ENCODE measurements at regions not wholly inside any gene's neighbourhood (a gene's known extent, or its start where the extent isn't known, plus 50 kb on each side); places are given as distances from the start of the nearest gene placed in this dataset.
A peak's percentile ranks its signal among the peaks of the same experiment; 100 is the strongest.
"Not testable (repeated sequence)": the region's sequence is repeated elsewhere in the genome, so short reads cannot be mapped to it uniquely, and the experiment has no call there.

- DNase-seq (ENCODE audit: low read depth): no peak
These were observed 170.7 kb downstream of the IER5 start for GRCh38 chr1:181259026-181259745.

GRCh38 chr1:181260271-181260670, 171.8 kb downstream of the IER5 start:
- no peak for DNase-seq (ENCODE audit: low read depth)

- DNase-seq (ENCODE audit: low read depth): no peak
These were observed 172.5 kb downstream of the IER5 start for GRCh38 chr1:181260994-181261393.

GRCh38 chr1:181262069-181262468, 173.6 kb downstream of the IER5 start:
- no peak for DNase-seq (ENCODE audit: low read depth)

- no peak for DNase-seq (ENCODE audit: low read depth)
These were observed 174.9 kb downstream of the IER5 start for GRCh38 chr1:181263444-181263843.

GRCh38 chr1:181264821-181265220, 176.3 kb downstream of the IER5 start:
- DNase-seq (ENCODE audit: low read depth): no peak

- DNase-seq (ENCODE audit: low read depth): no peak
These were observed 196.5 kb downstream of the IER5 start for GRCh38 chr1:181284978-181285377.

- DNase-seq (ENCODE audit: low read depth): no peak
These were observed 188.1 kb upstream of the CACNA1E start for GRCh38 chr1:181295217-181295616.

- DNase-seq (ENCODE audit: low read depth): no peak
These were observed 187.1 kb upstream of the CACNA1E start for GRCh38 chr1:181296180-181296579.

- DNase-seq (ENCODE audit: low read depth): no peak
These were observed 175.2 kb upstream of the CACNA1E start for GRCh38 chr1:181308098-181308497.

GRCh38 chr1:181310560-181310959, 172.8 kb upstream of the CACNA1E start:
- no peak for DNase-seq (ENCODE audit: low read depth)

- DNase-seq (ENCODE audit: low read depth): no peak
These were observed 170.4 kb upstream of the CACNA1E start for GRCh38 chr1:181312946-181313345.

GRCh38 chr1:181313466-181313865, 169.9 kb upstream of the CACNA1E start:
- DNase-seq (ENCODE audit: low read depth): no peak

GRCh38 chr1:181314010-181314409, 169.3 kb upstream of the CACNA1E start:
- no peak for DNase-seq (ENCODE audit: low read depth)

GRCh38 chr1:181314959-181315358, 168.4 kb upstream of the CACNA1E start:
- DNase-seq (ENCODE audit: low read depth): no peak

- no peak for DNase-seq (ENCODE audit: low read depth)
These were observed 165.9 kb upstream of the CACNA1E start for GRCh38 chr1:181317261-181317930.

- no peak for DNase-seq (ENCODE audit: low read depth)
These were observed 165.1 kb upstream of the CACNA1E start for GRCh38 chr1:181318022-181318857.

- no peak for DNase-seq (ENCODE audit: low read depth)
These were observed 164.5 kb upstream of the CACNA1E start for GRCh38 chr1:181318858-181319235.

GRCh38 chr1:181319907-181320306, 163.4 kb upstream of the CACNA1E start:
- no peak for DNase-seq (ENCODE audit: low read depth)

- DNase-seq (ENCODE audit: low read depth): peak; percentile 12
These were observed 158.3 kb upstream of the CACNA1E start for GRCh38 chr1:181324797-181325616.

- not testable (repeated sequence) for DNase-seq (ENCODE audit: low read depth)
These were observed 157.6 kb upstream of the CACNA1E start for GRCh38 chr1:181325765-181326164.

GRCh38 chr1:181326348-181326747, 157.0 kb upstream of the CACNA1E start:
- no peak for DNase-seq (ENCODE audit: low read depth)

Data from activated T-helper 9 cell treated with anti-CD3 and anti-CD28 coated beads, Interleukin-2, amount 50 U/mL, for 16 hours (primary cell).